ENCODE measurements at regions not wholly inside any gene's neighbourhood (a gene's known extent, or its start where the extent isn't known, plus 50 kb on each side); places are given as distances from the start of the nearest gene placed in this dataset.

DNA sequence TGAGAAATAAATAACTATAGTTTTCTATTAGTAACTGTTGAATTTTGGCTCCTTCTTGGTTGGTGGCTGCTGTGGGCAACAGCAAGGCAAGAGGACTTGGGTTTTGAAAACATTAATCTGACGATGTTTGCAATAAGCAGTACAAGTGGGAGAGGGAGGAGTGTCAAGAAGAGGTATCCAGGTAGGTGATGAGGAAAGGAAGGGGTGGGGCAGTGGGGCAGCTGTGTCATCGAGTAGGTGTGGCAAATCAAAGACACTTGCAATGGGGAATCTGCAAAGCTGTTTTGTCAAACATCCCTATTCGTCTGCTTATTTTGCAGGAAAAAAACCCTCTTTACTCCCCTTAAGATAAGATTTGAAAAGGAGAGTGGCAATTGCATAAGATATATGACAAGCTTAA is 171.9 kb upstream of the MAP3K7 start:
- Histone ChIP-seq H3K27ac (no peak overlapping the region), H3K27me3 (no peaks in the 10 kb centered on the region), H3K9me3 (no peaks in the 10 kb centered on the region), H3K4me3 (no peak overlapping the region), H3K4me1 (no peaks in the 10 kb centered on the region), H3K36me3 (no peaks in the 10 kb centered on the region)
- no peak for DNase-seq (ENCODE audit: extremely low spot score in 2 of 2)
- intact Hi-C loops (cut with DNase I), result no loop called here
- no peak for TF ChIP-seq POLR2AphosphoS5 (IDR thresholded peaks at IDR 0.05; ENCODE audit: insufficient read depth in 1 of 2, low read depth in 1 of 2)
- TF ChIP-seq POLR2A (IDR thresholded peaks at IDR 0.05), result no peak

DNA sequence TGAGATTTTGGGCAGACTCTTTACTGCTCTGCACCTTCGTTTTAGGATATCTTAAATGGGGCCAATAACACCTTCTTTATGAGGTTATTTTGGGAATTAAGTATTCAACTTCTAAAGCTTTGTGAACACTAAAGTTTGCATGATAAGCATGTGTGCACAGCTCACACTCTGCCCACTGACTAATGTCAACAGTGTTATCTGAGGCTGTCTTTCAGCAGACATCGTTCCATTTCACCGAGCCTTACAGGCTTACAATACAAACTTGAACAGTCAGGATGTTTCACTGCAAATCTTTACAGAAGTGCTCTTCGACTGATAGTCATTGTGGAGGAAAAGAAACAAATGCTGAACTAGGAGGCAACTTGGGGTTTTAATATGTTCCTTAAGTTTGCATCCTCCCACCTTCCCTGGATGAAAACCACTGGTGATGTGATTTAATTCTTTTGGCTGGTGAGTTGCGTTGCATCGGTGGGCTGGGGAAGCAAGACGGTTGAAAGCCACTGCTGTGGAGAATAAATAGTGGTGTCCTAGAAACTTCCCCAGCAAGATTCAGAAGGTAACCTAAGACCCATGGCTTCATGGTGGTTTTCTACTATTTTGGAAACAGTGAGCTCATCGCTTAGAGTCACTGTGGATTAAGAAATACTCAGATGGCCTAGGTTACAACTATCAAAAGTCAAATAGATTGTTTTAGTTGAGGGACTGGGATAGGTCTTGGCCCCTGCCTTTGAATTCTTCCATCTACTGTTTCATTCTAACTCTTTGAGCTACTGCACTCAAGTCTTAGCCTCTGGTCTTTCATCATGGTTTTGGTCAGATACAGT is 167.2 kb upstream of the MAP3K7 start:
- intact Hi-C loops (cut with DNase I), result no loop called here
- TF ChIP-seq, protein P1, sequence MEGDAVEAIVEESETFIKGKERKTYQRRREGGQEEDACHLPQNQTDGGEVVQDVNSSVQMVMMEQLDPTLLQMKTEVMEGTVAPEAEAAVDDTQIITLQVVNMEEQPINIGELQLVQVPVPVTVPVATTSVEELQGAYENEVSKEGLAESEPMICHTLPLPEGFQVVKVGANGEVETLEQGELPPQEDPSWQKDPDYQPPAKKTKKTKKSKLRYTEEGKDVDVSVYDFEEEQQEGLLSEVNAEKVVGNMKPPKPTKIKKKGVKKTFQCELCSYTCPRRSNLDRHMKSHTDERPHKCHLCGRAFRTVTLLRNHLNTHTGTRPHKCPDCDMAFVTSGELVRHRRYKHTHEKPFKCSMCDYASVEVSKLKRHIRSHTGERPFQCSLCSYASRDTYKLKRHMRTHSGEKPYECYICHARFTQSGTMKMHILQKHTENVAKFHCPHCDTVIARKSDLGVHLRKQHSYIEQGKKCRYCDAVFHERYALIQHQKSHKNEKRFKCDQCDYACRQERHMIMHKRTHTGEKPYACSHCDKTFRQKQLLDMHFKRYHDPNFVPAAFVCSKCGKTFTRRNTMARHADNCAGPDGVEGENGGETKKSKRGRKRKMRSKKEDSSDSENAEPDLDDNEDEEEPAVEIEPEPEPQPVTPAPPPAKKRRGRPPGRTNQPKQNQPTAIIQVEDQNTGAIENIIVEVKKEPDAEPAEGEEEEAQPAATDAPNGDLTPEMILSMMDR (IDR thresholded peaks at IDR 0.05), result no peak
- TF ChIP-seq POLR2AphosphoS5 (IDR thresholded peaks at IDR 0.05; ENCODE audit: insufficient read depth in 1 of 2, low read depth in 1 of 2), result no peak
- TF ChIP-seq POLR2A (IDR thresholded peaks at IDR 0.05), result no peak
- no peak overlapping the region for H3K27ac ChIP-seq
- H3K9me3 ChIP-seq, result no peaks in the 10 kb centered on the region
- DNase-seq (ENCODE audit: extremely low spot score in 2 of 2), result no peak
- no peaks in the 10 kb centered on the region for H3K36me3 ChIP-seq
- no peaks in the 10 kb centered on the region for H3K4me1 ChIP-seq
- no peaks in the 10 kb centered on the region for H3K27me3 ChIP-seq
- H3K4me3 ChIP-seq, result no peak overlapping the region

GRCh38 chr6:90739802-90740201 is 152.9 kb upstream of the MAP3K7 start:
- Histone ChIP-seq H3K4me1 (no peaks in the 10 kb centered on the region), H3K4me3 (no peak overlapping the region), H3K36me3 (no peaks in the 10 kb centered on the region), H3K27ac (no peak overlapping the region), H3K9me3 (no peaks in the 10 kb centered on the region), H3K27me3 (no peaks in the 10 kb centered on the region)
- intact Hi-C loops (cut with DNase I), result no loop called here
- no peak for DNase-seq (ENCODE audit: extremely low spot score in 2 of 2)
- TF ChIP-seq, protein P1 (IDR thresholded peaks at IDR 0.05), result no peak
- TF ChIP-seq POLR2A (IDR thresholded peaks at IDR 0.05), result no peak
- TF ChIP-seq POLR2AphosphoS5 (IDR thresholded peaks at IDR 0.05; ENCODE audit: insufficient read depth in 1 of 2, low read depth in 1 of 2), result no peak

GRCh38 chr6:90739339-90739738 is 152.5 kb upstream of the MAP3K7 start:
- no peaks in the 10 kb centered on the region for H3K9me3 ChIP-seq
- H3K27me3 ChIP-seq, result no peaks in the 10 kb centered on the region
- no peak for DNase-seq (ENCODE audit: extremely low spot score in 2 of 2)
- no peak overlapping the region for H3K27ac ChIP-seq
- no peaks in the 10 kb centered on the region for H3K36me3 ChIP-seq
- H3K4me1 ChIP-seq, result no peaks in the 10 kb centered on the region
- no peak overlapping the region for H3K4me3 ChIP-seq
- TF ChIP-seq POLR2AphosphoS5 (IDR thresholded peaks at IDR 0.05; ENCODE audit: insufficient read depth in 1 of 2, low read depth in 1 of 2), result no peak
- intact Hi-C loops (cut with DNase I), result no loop called here

DNA sequence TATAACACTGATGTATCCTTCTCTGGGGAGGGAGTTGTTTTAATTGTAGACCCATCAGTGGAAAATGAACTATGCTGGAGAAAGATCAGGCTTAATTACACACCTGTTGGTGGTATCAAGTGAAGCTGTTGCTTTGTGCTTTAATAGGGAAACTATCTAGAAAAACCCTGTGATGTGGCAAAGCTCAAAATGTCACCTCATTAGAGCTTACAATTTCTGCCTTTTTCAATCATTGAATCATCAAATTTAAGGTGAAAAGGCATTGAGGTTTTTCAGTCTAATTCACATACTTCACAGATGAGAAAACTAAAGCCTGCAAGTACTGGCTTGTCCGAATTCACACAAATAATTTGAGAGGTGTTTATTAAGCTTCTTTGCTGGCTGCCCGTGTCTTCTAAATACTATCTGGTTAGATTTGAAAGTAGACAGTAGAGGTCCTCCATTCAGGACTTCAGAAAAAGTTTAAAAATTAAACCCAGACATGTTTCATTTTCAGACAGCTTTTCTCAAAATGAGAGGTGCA is 143.3 kb upstream of the MAP3K7 start:
- TF ChIP-seq, protein P1 (IDR thresholded peaks at IDR 0.05), result no peak
- TF ChIP-seq POLR2A (IDR thresholded peaks at IDR 0.05) (no peak), POLR2AphosphoS5 (IDR thresholded peaks at IDR 0.05; ENCODE audit: insufficient read depth in 1 of 2, low read depth in 1 of 2) (no peak)
- no peak overlapping the region for H3K27ac ChIP-seq

DNA sequence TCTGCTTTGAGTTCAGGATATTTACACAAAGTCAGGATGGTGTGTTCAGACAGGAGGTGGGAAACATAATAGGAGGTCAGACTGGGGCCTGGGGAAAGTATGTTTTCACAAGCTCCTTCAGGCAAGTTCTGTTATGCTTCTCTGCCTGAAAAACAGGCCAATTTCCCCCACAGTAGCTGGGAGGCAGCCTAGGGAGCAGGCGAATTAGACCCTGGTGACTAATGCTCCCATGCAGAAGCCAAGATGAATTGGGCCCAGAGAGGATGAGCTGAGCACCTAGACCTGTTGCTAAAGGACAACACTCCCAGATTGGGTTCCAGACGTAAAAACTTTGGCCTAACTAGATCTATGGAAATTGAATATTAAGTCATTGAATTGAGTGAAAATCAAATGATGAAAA is 142.2 kb upstream of the MAP3K7 start:
- Histone ChIP-seq H3K27ac (no peak overlapping the region), H3K36me3 (no peaks in the 10 kb centered on the region), H3K4me3 (no peak overlapping the region), H3K27me3 (no peaks in the 10 kb centered on the region), H3K4me1 (no peaks in the 10 kb centered on the region), H3K9me3 (no peaks in the 10 kb centered on the region)
- DNase-seq (ENCODE audit: extremely low spot score in 2 of 2), result no peak
- no peak for TF ChIP-seq POLR2A (IDR thresholded peaks at IDR 0.05)
- no peak for TF ChIP-seq POLR2AphosphoS5 (IDR thresholded peaks at IDR 0.05; ENCODE audit: insufficient read depth in 1 of 2, low read depth in 1 of 2)
- TF ChIP-seq, protein P1 (IDR thresholded peaks at IDR 0.05), result no peak
- intact Hi-C loops (cut with DNase I), result no loop called here

More for the DNA sequence above, 143.3 kb upstream of the MAP3K7 start:
- Histone ChIP-seq H3K36me3 (no peaks in the 10 kb centered on the region), H3K4me1 (no peaks in the 10 kb centered on the region), H3K9me3 (no peaks in the 10 kb centered on the region), H3K4me3 (no peak overlapping the region), H3K27me3 (no peaks in the 10 kb centered on the region)
- no peak for DNase-seq (ENCODE audit: extremely low spot score in 2 of 2)
- intact Hi-C loops (cut with DNase I), result no loop called here
